Omental fat pad (tissue), 3 donors: ENCODE measurements at regions not wholly inside any gene's neighbourhood (a gene's known extent, or its start where the extent isn't known, plus 50 kb on each side); places are given as distances from the start of the nearest gene placed in this dataset.
A peak's percentile ranks its signal among the peaks of the same experiment; 100 is the strongest.

Source experiments
- ATAC-seq: fragments of 150-250 bp; one replicate; pipeline ENCODE4 v1.9.1; 2016; ENCODE audit warnings: mild to moderate bottlenecking, moderate library complexity; ENCODE audit not compliant: low FRiP score
- DNase-seq: peaks from one replicate; pipeline ENCODE4 v3.0.0-alpha.2; 2019; ENCODE audit warnings: low spot score
- CTCF ChIP-seq, 3 donors: fragments of 450-650 bp; IDR thresholded peaks; one replicate each; pipeline ENCODE4 v1.5.1; 2016 to 2017; ENCODE audit warnings: antibody characterized with exemption in 3 of 3, mild to moderate bottlenecking in 3 of 3, moderate library complexity in 2 of 3

- DNase-seq (no peak), ATAC-seq (no peak)
- TF ChIP-seq CTCF (IDR thresholded peaks at IDR 0.05), result no peak
These were observed 232.2 kb upstream of the MEX3C start for GRCh38 chr18:51429644-51430043.

GRCh38 chr18:51430538-51430937 lies 233.1 kb upstream of the MEX3C start:
- no peak for DNase-seq
- no peak for ATAC-seq

GRCh38 chr18:51433296-51433695 lies 235.8 kb upstream of the MEX3C start:
- no peak for DNase-seq
- ATAC-seq, result no peak
- TF ChIP-seq CTCF (IDR thresholded peaks at IDR 0.05), result no peak

More at GRCh38 chr18:51430538-51430937, 233.1 kb upstream of the MEX3C start:
- TF ChIP-seq CTCF (IDR thresholded peaks at IDR 0.05), result no peak

GRCh38 chr18:51433881-51434280 lies 236.4 kb upstream of the MEX3C start:
- ATAC-seq (no peak), DNase-seq (no peak)
- TF ChIP-seq CTCF (IDR thresholded peaks at IDR 0.05), result no peak

GRCh38 chr18:51437280-51438271 lies 240.1 kb upstream of the MEX3C start:
- TF ChIP-seq CTCF (IDR thresholded peaks at IDR 0.05), result no peak
- no peak for DNase-seq

GRCh38 chr18:51438797-51439350 lies 241.4 kb upstream of the MEX3C start:
- no peak for ATAC-seq
- DNase-seq, result no peak
- no peak for TF ChIP-seq CTCF (IDR thresholded peaks at IDR 0.05)

More at GRCh38 chr18:51437280-51438271, 240.1 kb upstream of the MEX3C start:
- peak; percentile 66 for ATAC-seq
